GM21447 (cell line): ENCODE measurements at regions not wholly inside any gene's neighbourhood (a gene's known extent, or its start where the extent isn't known, plus 50 kb on each side); places are given as distances from the start of the nearest gene placed in this dataset.
"Not testable (repeated sequence)": the region's sequence is repeated elsewhere in the genome, so short reads cannot be mapped to it uniquely, and the experiment has no call there.

Experiments used
- ATAC-seq: cut with Tn5 transposase; IDR thresholded peaks from one replicate; pipeline ENCODE4 v1.9.1; 2021; ENCODE audit not compliant: unreplicated experiment

- ATAC-seq, result no peak
Measured at GRCh38 chr13:80083853-80084676, 256.9 kb downstream of the SPRY2 start.

DNA sequence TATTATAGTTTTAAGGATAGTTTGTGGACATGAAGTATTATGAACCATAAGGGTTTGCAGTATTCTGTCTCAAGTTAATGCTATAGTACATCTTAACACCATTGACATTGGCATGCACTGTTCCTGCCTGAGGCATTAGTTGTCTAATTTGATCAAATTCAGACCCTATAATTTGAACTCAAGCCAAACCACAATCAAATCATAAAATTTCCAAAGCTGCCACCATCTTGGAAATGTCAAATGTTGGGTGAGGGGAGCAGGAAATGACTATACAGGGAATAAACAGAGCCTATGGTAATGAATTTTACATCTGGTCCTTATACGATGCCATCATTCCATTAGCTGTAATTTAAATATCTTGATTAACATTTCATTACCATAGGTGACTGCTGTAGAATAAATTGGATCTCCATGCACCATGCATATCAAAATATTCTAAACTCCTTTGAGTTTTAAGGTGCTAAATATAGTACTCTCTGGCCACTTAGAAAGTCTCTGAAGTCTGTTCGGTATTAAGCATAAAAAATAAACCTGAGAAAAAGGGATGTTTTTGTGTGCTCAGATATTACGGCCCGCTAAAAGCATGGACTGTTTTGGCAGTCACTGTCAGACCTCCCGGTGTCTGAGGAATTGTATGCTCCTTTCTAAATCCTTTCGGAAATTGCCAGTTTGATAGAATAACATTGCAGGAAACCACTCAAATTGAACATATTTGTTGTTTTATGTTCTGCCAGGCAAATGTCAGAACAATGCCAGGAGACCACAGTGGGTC lies 257.7 kb downstream of the SPRY2 start:
- ATAC-seq, result no peak

- no peak for ATAC-seq
Measured at GRCh38 chr13:80082396-80083080, 258.4 kb downstream of the SPRY2 start.

DNA sequence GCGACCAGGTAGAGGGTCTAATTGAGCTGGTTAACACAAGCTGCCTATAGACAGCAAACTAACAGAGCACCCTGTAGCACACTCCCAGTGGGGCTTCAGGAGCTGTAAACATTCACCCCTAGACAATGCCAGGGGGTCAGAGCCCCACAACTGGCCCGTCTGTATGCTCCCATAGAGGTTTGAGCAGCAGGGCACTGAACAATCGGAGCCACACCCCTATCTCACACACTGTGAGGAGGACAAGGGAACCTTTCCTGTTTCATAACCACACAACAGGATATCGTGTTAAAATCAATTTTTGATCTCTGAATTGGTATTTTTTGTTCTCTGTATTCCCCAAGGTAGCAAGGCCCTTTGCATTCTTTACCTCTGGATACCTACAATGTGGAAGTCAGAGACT lies 266.1 kb downstream of the SPRY2 start:
- ATAC-seq, result no peak

DNA sequence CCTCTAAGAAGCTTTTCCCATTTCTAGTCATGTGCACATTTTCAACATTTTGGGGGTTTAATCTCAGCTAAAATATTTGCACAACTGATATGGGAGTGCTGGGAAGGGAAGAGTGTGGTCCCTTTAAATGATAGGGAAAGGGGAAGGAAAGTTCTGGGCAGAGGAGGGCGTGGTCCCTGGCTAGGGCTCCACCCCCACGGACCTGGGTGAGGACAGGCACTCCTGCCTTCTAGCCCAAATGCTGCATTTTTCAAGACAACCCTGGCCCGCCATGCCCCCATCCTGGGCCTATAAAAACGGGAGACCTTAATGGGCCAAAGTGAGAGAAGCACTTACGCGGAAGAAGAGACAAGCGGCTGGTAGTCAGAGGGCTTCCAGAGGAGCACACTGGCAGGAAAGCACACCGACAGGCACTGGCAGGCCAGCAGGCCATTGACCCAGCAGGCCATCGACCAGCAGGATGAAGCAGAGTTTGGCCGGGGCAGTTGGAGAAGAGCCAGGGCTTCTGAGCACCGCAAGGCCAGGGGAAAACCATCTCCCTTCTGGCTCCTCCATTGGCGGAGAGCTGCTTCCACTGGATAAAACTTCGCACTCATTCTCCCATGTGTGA lies 266.7 kb downstream of the SPRY2 start:
- ATAC-seq, result no peak

DNA sequence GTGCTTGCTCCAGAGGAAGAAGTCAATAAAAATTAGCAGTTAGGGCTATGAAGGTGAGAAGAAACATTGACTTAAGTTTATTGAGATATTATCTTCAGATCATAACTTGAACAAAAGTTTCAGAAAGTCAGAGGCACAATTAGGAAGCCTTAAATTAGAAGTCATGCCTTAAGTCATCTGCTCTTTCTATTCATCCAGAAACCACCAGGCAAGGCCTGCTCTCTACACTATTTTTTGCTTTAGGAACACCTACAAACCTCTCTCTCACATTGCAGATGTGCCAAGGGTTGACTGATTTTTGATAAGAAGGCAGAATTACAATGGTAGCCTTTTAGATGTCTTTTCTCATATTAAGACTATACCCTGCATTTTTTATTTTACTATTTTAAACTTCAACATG lies 268.7 kb downstream of the SPRY2 start:
- no peak for ATAC-seq

DNA sequence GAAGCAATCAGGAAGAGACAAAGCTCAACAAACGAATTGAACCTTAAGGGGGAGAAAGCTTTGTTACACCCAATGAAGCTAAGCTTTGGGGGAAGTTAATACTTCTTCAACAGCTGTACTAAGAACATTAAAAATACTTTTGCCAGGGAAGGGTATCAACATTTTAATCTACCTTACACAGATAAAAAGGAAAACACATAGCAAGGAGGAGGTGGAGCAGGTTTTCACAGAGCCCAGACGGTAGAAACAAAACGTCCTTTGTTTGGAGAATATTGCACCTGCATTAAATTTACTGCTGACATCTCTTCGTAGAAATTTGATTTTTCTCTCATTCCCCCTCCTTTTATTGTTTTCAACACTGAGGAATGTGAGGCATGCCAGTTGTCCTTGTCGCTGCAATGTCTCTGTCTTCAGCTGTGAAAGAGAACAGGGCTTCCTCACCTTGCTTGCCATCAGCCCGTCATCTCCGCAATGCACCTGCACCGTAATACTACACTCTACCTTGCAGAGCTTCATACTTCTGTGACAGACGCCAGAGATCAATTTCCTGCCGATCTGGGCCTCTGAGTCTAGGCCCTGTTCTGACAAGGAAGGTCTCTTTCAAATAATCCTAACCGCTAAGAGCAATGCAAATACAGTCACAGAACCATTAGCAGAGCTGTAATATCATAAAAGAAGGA lies 270.8 kb downstream of the SPRY2 start:
- no peak for ATAC-seq

DNA sequence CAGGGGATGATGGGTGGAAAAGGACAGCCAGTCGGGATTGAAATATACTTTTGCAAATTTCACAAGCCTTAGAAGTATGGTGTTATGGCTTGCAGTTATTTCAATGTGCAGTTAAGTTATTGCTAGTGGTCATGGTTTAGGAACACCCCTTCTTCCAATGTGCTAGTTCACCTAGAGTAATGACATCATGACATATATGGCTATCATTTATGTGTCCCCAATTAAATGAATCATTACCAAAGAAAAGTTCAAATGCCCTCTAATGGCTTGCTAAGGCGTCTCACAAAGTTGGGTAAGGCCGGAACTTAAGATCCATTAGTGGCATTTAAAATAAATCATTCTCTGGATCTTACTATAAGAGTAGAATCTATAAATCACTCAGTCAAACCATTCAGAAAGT lies 271.6 kb downstream of the SPRY2 start:
- no peak for ATAC-seq

- no peak for ATAC-seq
Measured at GRCh38 chr13:80065996-80066395, 274.9 kb downstream of the SPRY2 start.

DNA sequence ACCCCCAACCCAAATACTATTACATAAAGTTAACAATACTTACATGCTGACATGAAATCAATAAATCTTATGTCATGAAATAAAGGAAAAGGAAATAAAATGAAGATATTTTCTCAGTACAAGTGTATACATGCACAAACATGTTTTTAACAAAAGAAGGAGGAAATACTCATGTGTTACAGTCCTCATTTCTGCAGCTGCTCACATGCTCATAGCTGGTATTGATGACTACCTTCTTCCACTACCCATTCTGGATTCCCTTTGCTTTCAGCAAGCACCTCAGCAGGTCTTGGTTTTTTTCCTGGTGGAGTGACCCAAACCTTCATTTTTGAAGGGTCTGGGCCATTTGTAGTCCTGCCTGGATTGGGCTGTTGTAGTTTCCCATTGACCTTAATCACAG lies 278.5 kb downstream of the SPRY2 start:
- not testable (repeated sequence) for ATAC-seq

DNA sequence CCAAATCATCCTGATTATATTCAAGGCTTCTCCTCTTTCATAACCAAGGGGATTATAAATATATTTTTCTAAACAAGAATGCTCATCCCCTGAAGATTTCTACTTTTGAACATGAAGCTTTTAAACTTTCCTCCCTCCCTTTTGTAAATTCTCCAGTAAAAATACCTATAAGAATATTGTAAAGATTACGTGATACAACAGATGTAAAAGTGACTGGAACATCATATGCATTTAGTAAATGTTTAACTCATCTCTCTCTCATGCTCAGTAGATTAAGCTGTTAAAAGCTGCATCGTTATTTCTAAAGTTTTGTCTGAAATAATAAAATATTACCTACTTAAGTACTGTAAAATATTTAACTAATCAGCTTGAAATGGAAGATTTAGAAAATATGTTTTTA lies 281.1 kb downstream of the SPRY2 start:
- no peak for ATAC-seq

- ATAC-seq, result no peak
Measured at GRCh38 chr13:80058626-80059025, 282.3 kb downstream of the SPRY2 start.

GRCh38 chr13:80055847-80056246 lies 285.1 kb downstream of the SPRY2 start:
- ATAC-seq, result no peak

DNA sequence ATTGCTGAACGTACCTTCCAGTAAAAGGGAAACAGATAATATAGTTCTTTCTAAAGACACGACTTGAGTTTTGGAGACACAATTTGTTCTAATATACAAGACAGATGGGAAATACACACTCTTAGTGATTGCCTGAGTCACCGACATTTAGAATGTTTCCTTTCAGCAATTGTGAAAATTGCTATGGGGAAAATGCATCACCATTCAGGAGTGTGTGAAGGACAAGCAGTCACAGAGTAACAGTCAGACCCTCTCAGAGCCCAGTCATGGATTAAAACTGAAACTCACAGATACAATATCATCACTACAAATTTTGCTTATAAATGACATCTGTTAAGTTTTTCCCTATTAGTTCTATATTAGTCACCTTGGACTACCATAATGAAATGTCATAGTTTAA lies 286.1 kb downstream of the SPRY2 start:
- ATAC-seq, result no peak

GRCh38 chr13:80052286-80052685 lies 288.6 kb downstream of the SPRY2 start:
- no peak for ATAC-seq

DNA sequence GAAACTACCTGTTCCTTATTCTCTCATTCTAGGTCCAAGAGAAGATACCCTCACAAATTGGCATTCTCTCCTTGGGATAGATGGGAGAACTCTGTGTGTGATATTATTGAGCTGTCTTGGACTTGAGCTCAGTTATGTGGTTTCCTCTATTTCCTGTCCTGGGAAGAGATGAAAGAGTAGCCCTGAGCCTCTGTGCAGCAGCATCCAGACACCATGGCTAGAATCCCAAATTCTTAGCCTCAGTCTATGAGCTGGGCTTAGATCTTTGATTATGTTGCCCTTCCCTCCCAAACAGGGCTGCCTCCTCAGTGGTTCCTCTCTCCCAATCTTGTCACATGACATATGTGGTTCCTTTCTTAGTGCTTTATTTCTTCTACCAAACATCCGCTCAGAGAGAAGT lies 290.7 kb downstream of the SPRY2 start:
- ATAC-seq, result no peak

- peak; percentile 97 for ATAC-seq
Measured at GRCh38 chr13:80048802-80049201, 292.1 kb downstream of the SPRY2 start.

DNA sequence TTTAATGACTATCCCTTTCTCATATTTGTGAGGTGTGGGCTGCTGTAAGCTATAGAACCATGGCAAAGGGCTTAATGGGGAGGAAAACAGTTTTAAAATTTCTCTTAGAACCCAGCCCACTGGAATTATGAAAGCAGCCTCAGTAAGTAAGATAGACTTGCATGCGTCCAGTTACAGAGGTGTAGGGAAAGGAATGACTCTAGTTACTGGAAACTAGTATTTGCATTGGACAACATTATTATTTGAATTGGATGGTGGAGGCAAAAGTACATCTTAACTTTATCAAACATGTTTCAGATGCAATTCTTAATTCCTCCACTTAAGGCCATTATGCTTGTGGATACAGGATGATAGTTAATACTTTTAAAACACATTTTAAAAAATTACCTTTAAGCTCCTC lies 292.9 kb downstream of the SPRY2 start:
- no peak for ATAC-seq

DNA sequence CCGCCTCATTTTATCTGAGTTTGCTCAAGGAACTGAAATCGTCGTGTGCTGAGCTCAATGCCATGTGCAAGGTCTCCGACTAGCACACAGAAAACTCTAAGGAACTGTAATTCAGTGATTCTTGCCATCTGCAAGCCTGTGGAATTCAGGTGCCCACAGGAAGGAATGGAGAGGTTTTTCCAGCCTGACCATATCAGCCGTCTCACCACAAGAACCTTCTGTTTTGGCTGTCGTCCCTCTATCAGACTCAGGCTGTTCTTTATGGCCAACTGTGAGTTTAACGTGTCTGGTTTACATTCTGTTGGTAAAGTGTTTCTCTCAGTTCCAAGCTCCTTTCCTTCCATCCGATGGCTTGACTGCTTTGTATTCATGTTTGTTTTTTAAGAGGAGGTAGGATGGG lies 293.5 kb downstream of the SPRY2 start:
- ATAC-seq, result no peak

GRCh38 chr13:80040981-80041317 lies 300.0 kb downstream of the SPRY2 start:
- ATAC-seq, result no peak
